ENCODE measurements at regions not wholly inside any gene's neighbourhood (a gene's known extent, or its start where the extent isn't known, plus 50 kb on each side); places are given as distances from the start of the nearest gene placed in this dataset.

- Histone ChIP-seq H4K91ac (ENCODE audit: insufficient read length, low read depth, low read length) (no peak overlapping the region), H3K4me1 (ENCODE audit: insufficient read depth, low read length) (peaks cover 4% of the 10 kb centered on the region; the same call in 1 of the 2 replicates), H3T11ph (ENCODE audit: low read length) (no peak overlapping the region), H3K27ac (ENCODE audit: insufficient read length, low read depth, low read length) (no peak overlapping the region), H2AFZ (ENCODE audit: low read length) (no peak overlapping the region), H3K4ac (ENCODE audit: low read depth, low read length) (no peak overlapping the region), H2BK15ac (ENCODE audit: low read depth, low read length) (no peak overlapping the region), H3K56ac (ENCODE audit: insufficient read length, low read depth, low read length) (no peak overlapping the region), H3K79me2 (ENCODE audit: insufficient read depth, low read length) (no peaks in the 10 kb centered on the region), H3K9me3 (ENCODE audit: control insufficient read depth, low read depth, low read length) (no peaks in the 10 kb centered on the region), H3K18ac (ENCODE audit: insufficient read length, low read depth, low read length) (no peak overlapping the region), H3K14ac (ENCODE audit: insufficient read depth, low read length) (no peak overlapping the region), H2BK5ac (ENCODE audit: insufficient read length, low read length) (no peak overlapping the region), H2BK20ac (ENCODE audit: low read depth, low read length, poor library complexity, severe bottlenecking) (no peak overlapping the region), H4K5ac (ENCODE audit: insufficient read length, low read depth, low read length) (no peak overlapping the region), H3K27me3 (ENCODE audit: insufficient read depth, low read length) (no peaks in the 10 kb centered on the region), H4K8ac (replicated peaks; ENCODE audit: insufficient read length, low read depth, low read length) (no peak overlapping the region), H3K4me2 (ENCODE audit: insufficient read depth, insufficient read length, low read length) (no peak overlapping the region), H2AK5ac (ENCODE audit: insufficient read length, low read length) (no peak overlapping the region), H3K79me1 (ENCODE audit: insufficient read depth, low read depth, low read length, poor library complexity, severe bottlenecking) (no peaks in the 10 kb centered on the region), H3K23ac (ENCODE audit: insufficient read length, low read depth, low read length) (no peak overlapping the region), H3K23me2 (ENCODE audit: insufficient read length, low read depth, low read length, poor library complexity, severe bottlenecking) (no peaks in the 10 kb centered on the region), H2BK120ac (ENCODE audit: low read depth, low read length, poor library complexity, severe bottlenecking) (no peak overlapping the region), H4K20me1 (ENCODE audit: control insufficient read depth, insufficient read depth, insufficient read length) (no peaks in the 10 kb centered on the region), H2BK12ac (ENCODE audit: insufficient read length, low read depth, low read length) (no peak overlapping the region), H3K9ac (ENCODE audit: extremely low read depth, insufficient read length, low read length) (no peak overlapping the region)
- peaks cover 25 to 34% of the 10 kb centered on the region in 2 experiments for H3K4me1 Mint-ChIP-seq
- WGBS (ENCODE audit: extremely low coverage, insufficient read length, low lambda C conversion rate) = no CpG with 5 or more reads among the region's 9 CpGs
- H3K4me3 Mint-ChIP-seq = no peak overlapping the region
- H3K9me3 Mint-ChIP-seq = no peaks in the 10 kb centered on the region; a peak in 2 of 5 replicates
- H3K36me3 Mint-ChIP-seq (ENCODE audit: insufficient read depth in 1 of 3, low read depth in 3 of 3) = no peaks in the 10 kb centered on the region
- no peak overlapping the region; a peak in 1 of 7 replicates for H3K27ac Mint-ChIP-seq
- TF ChIP-seq CTCF (conservative IDR thresholded peaks at IDR 0.05) = no peak
- no peaks in the 10 kb centered on the region for H3K27me3 Mint-ChIP-seq (ENCODE audit: low read depth)
- no peak for DNase-seq
These were observed 315.6 kb downstream of the DLEU7 start for GRCh38 chr13:50527612-50528509.

All from H9 (cell line).